OCI-LY7 (cell line): ENCODE measurements at regions not wholly inside any gene's neighbourhood (a gene's known extent, or its start where the extent isn't known, plus 50 kb on each side); places are given as distances from the start of the nearest gene placed in this dataset.

Source experiments
- BruUV-seq: library from RNA; stranded (reverse); fragments of 400-500 nt; replicated peaks from 2 replicates; lab custom pipeline; 2021; lab: Mats Ljungman, UMichigan
- CTCF ChIA-PET: fragments of 300-600 bp; sonication (Branson Sonifier 250); formaldehyde crosslinking; loops from one replicate; lab custom pipeline; 2022; ENCODE audit warnings: antibody characterized with exemption; ENCODE audit not compliant: unreplicated experiment; lab: Charles Lee
- POLR2A ChIA-PET: fragments of 300-600 bp; sonication (Branson Sonifier 250); formaldehyde crosslinking; loops from one replicate; lab custom pipeline; 2022; ENCODE audit warnings: antibody characterized with exemption; lab: Charles Lee
- DNase-seq: peaks from one replicate; pipeline ENCODE4 v3.0.0-alpha.2; 2015; ENCODE audit warnings: low spot score
- H2AFZ ChIP-seq: fragments of 200-600 bp; sonication (generic), shearing (Covaris generic); 2 replicates; pipeline ENCODE4 v1.6.1; 2014; ENCODE audit warnings: mild to moderate bottlenecking, antibody characterized with exemption, low read length, moderate library complexity
- H3K27ac ChIP-seq: fragments of 200-600 bp; sonication (generic); 2 replicates; pipeline ENCODE4 v1.5.1; 2014; ENCODE audit warnings: mixed run types, low read depth, mild to moderate bottlenecking, moderate library complexity, low read length, inconsistent platforms; ENCODE audit not compliant: poor library complexity, severe bottlenecking
- H3K36me3 ChIP-seq: fragments of 200-600 bp; sonication (generic); 2 replicates; pipeline ENCODE4 v1.6.1; 2014; ENCODE audit warnings: mild to moderate bottlenecking, antibody characterized with exemption, low read length, moderate library complexity, mixed read lengths; ENCODE audit not compliant: insufficient read depth
- H3K4me1 ChIP-seq: fragments of 200-600 bp; sonication (generic); 2 replicates; pipeline ENCODE4 v1.5.1; 2014; ENCODE audit warnings: mild to moderate bottlenecking, low read length; ENCODE audit not compliant: insufficient read depth, poor library complexity, severe bottlenecking
- H3K4me2 ChIP-seq: fragments of 200-600 bp; sonication (generic); 2 replicates; pipeline ENCODE4 v1.6.1; 2014; ENCODE audit warnings: mild to moderate bottlenecking, low read length
- H3K4me3 ChIP-seq: fragments of 200-600 bp; sonication (generic); 2 replicates; pipeline ENCODE4 v1.5.1; 2014; ENCODE audit warnings: mild to moderate bottlenecking, low read depth, low read length; ENCODE audit not compliant: poor library complexity, severe bottlenecking
- H3K79me2 ChIP-seq: fragments of 200-600 bp; sonication (generic); 2 replicates; pipeline ENCODE4 v1.6.1; 2016; ENCODE audit warnings: low read depth, mild to moderate bottlenecking, low read length, moderate library complexity, mixed read lengths; ENCODE audit not compliant: insufficient read depth
- H3K9me2 ChIP-seq: fragments of 200-600 bp; sonication (generic); 2 replicates; pipeline ENCODE4 v1.6.1; 2016; ENCODE audit warnings: mild to moderate bottlenecking, low read length, mixed read lengths; ENCODE audit not compliant: insufficient read depth
- H3K9me3 ChIP-seq: fragments of 200-600 bp; sonication (generic); 2 replicates; pipeline ENCODE4 v1.6.1; 2014; ENCODE audit warnings: mild to moderate bottlenecking, mixed run types, low read length, mixed read lengths
- H4K20me1 ChIP-seq: fragments of 200-600 bp; sonication (generic); 2 replicates; pipeline ENCODE4 v1.6.1; 2014; ENCODE audit warnings: mild to moderate bottlenecking, antibody characterized with exemption, low read length, moderate library complexity, mixed read lengths; ENCODE audit not compliant: insufficient read depth
- EZH2phosphoT487 ChIP-seq: fragments of 200-600 bp; sonication (generic); IDR thresholded peaks from 2 replicates; pipeline ENCODE4 v1.6.1; 2018; ENCODE audit warnings: low read depth, borderline replicate concordance, mild to moderate bottlenecking, mixed run types, antibody characterized with exemption, low read length, moderate library complexity, mixed read lengths
- intact Hi-C: fragments of 100-400 bp; cut with micrococcal nuclease; formaldehyde crosslinking; loops from one replicate; pipeline ENCODE4 v1.10.0; 2022; ENCODE audit not compliant: unreplicated experiment
- TF ChIP-seq, protein P1 (sequence below): fragments of 200-600 bp; sonication (generic); conservative IDR thresholded peaks from 2 replicates; pipeline ENCODE4 v1.5.1; 2014; ENCODE audit warnings: mild to moderate bottlenecking, antibody characterized with exemption, low read length, moderate library complexity, mixed read lengths

DNA sequence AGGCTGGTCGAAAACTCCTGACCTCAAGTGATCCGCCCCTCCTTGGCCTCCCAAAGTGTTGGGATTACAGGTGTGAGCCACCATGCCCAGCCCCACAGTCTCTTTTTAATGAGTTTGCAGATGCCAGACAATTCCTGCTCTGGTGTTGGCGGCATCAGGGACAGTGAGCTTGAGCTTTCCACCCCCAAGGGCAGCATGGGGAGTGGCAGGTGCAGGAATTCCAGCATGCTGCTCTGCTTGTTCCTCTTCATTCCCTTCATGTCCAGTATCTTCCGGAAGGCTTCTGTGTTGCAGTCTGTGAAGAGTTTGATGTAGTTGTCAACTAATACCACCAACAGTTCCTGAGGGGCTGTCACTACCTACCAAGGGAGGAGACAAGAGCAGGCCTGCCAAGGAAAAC, 137.3 kb downstream of the SS18 start:
- Histone ChIP-seq H3K9me3 (no peaks in the 10 kb centered on the region), H4K20me1 (no peaks in the 10 kb centered on the region), H3K4me1 (no peaks in the 10 kb centered on the region), H3K9me2 (no peaks in the 10 kb centered on the region), H3K36me3 (no peaks in the 10 kb centered on the region), H3K4me2 (peak overlapping the region; percentile 31; the same call in 1 of the 2 replicates), H3K27ac (no peak overlapping the region), H3K4me3 (no peak overlapping the region), H2AFZ (peak overlapping the region; percentile 29; the same call in 1 of the 2 replicates), H3K79me2 (no peaks in the 10 kb centered on the region)
- no peak for DNase-seq
- POLR2A ChIA-PET, result interaction anchor here (0.7 to 1.1 kb wide), 3 partner anchors 10 to 23 kb away, joined by 4 to 6 read pairs (median 4); no protein-coding TSS in a partner anchor
- BruUV-seq, result no TSS peak
- no peak for TF ChIP-seq EZH2phosphoT487
- TF ChIP-seq, protein P1, sequence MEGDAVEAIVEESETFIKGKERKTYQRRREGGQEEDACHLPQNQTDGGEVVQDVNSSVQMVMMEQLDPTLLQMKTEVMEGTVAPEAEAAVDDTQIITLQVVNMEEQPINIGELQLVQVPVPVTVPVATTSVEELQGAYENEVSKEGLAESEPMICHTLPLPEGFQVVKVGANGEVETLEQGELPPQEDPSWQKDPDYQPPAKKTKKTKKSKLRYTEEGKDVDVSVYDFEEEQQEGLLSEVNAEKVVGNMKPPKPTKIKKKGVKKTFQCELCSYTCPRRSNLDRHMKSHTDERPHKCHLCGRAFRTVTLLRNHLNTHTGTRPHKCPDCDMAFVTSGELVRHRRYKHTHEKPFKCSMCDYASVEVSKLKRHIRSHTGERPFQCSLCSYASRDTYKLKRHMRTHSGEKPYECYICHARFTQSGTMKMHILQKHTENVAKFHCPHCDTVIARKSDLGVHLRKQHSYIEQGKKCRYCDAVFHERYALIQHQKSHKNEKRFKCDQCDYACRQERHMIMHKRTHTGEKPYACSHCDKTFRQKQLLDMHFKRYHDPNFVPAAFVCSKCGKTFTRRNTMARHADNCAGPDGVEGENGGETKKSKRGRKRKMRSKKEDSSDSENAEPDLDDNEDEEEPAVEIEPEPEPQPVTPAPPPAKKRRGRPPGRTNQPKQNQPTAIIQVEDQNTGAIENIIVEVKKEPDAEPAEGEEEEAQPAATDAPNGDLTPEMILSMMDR, result no peak
- CTCF ChIA-PET, result no interaction called here
- intact Hi-C loops, result no loop called here

DNA sequence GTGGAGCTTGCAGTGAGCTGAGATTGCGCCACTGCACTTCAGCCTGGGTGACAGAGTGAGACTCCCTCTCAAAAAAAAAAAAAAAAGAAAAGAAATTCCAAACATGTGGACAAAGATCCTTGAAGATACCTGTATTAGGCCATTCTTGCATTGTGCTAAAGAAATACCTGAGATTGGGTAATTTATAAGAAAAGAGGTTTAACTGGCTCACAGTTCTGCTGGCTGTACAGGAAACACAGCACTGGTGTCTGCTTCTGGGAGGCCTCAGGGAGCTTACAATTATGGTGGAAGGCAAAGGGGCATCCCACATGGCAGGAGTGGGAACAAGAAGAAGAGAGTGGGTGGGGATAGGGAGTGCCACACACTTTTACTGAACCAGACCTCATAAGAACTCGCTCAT, 140.1 kb downstream of the SS18 start:
- H3K4me3 ChIP-seq, result no peak overlapping the region
- no peak overlapping the region for H2AFZ ChIP-seq
- no peaks in the 10 kb centered on the region for H4K20me1 ChIP-seq
- no peak overlapping the region for H3K27ac ChIP-seq
- intact Hi-C loops, result no loop called here
- ChIA-PET CTCF (no interaction called here), POLR2A (interaction anchor here (0.6 kb wide), 2 partner anchors 46 to 127 kb away, joined by 3 read pairs; no protein-coding TSS in a partner anchor)
- no TSS peak for BruUV-seq
- H3K79me2 ChIP-seq, result no peaks in the 10 kb centered on the region
- no peak for DNase-seq
- no peaks in the 10 kb centered on the region for H3K9me3 ChIP-seq
- no peak overlapping the region for H3K4me2 ChIP-seq
- H3K4me1 ChIP-seq, result no peaks in the 10 kb centered on the region
- no peaks in the 10 kb centered on the region for H3K36me3 ChIP-seq
- TF ChIP-seq, protein P1, result no peak
- no peak for TF ChIP-seq EZH2phosphoT487
- H3K9me2 ChIP-seq, result no peaks in the 10 kb centered on the region

DNA sequence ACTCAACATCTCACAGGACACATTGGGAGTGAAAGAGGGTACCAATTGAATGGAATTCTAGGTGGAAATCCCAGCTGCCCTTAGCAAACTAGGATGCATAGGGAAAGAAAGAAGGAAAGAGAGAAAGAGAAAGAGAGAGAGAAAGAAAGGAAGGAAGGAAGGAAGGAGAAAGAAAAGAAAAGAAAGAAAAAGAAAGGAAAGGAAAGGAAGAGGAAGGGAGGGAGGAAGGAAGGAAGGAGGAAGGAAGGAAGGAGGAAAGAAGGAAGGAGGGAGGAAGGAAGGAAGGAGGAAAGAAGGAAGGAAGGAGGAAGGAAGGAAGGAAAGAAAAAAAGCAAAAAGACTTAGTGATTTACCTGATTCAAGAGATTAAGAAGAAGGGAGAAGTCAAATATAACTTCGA, 143.9 kb downstream of the SS18 start:
- DNase-seq, result no peak
- no peak overlapping the region for H3K4me3 ChIP-seq
- H4K20me1 ChIP-seq, result no peaks in the 10 kb centered on the region
- no peak overlapping the region for H3K4me2 ChIP-seq
- H3K27ac ChIP-seq, result no peak overlapping the region
- H2AFZ ChIP-seq, result no peak overlapping the region
- H3K36me3 ChIP-seq, result no peaks in the 10 kb centered on the region
- CTCF ChIA-PET, result no interaction called here
- POLR2A ChIA-PET, result no interaction called here
- no TSS peak for BruUV-seq
- no peaks in the 10 kb centered on the region for H3K9me2 ChIP-seq
- intact Hi-C loops, result no loop called here
- H3K79me2 ChIP-seq, result no peaks in the 10 kb centered on the region
- TF ChIP-seq, protein P1, result no peak
- no peaks in the 10 kb centered on the region for H3K9me3 ChIP-seq
- H3K4me1 ChIP-seq, result no peaks in the 10 kb centered on the region
